ENCODE measurements at regions not wholly inside any gene's neighbourhood (a gene's known extent, or its start where the extent isn't known, plus 50 kb on each side); places are given as distances from the start of the nearest gene placed in this dataset.

- H3K4me1 ChIP-seq (replicated peaks in 1 of 4; ENCODE audit: control insufficient read depth in 3 of 4, insufficient read depth in 4 of 4, low read length in 3 of 4), result no peaks in the 10 kb centered on the region
- 77% methylated on average over 2 of the region's 2 CpGs; no CpG with 5 or more reads in 1 of the 2 experiments for WGBS, 2 experiments (ENCODE audit: extremely low coverage in 1 of 2, insufficient coverage in 1 of 2, insufficient read length in 1 of 2, insufficient replicate concordance in 2 of 2, low coverage in 1 of 2, low lambda C conversion rate in 2 of 2, missing lambda C conversion rate in 1 of 2)
- no peak overlapping the region for H2BK15ac ChIP-seq (ENCODE audit: low read length)
- no peaks in the 10 kb centered on the region for H3K27me3 ChIP-seq (replicated peaks in 1 of 4; ENCODE audit: control insufficient read depth in 3 of 4, extremely low read depth in 1 of 4, insufficient read depth in 3 of 4, low read length in 3 of 4)
- no peak overlapping the region for H2BK5ac ChIP-seq (ENCODE audit: low read depth, low read length)
- no peak overlapping the region for H2AK5ac ChIP-seq (ENCODE audit: low read depth, low read length)
- no peak for TF ChIP-seq RBBP5 (IDR thresholded peaks at IDR 0.05; ENCODE audit: borderline replicate concordance, low read depth, low read length)
- no peak for TF ChIP-seq SIRT6 (IDR thresholded peaks at IDR 0.05; ENCODE audit: low read length)
- no peak for TF ChIP-seq TCF12 (IDR thresholded peaks at IDR 0.05; ENCODE audit: low read depth, low read length)
- no peak for TF ChIP-seq HDAC6 (IDR thresholded peaks at IDR 0.05; ENCODE audit: low read depth, low read length)
- TF ChIP-seq NRF1 (IDR thresholded peaks at IDR 0.05; ENCODE audit: low read depth, low read length), result no peak
- no peak for TF ChIP-seq CHD1 (IDR thresholded peaks at IDR 0.05; ENCODE audit: low read depth, low read length)
- no peak for TF ChIP-seq KDM5A (IDR thresholded peaks at IDR 0.05; ENCODE audit: low read length)
- no peak for TF ChIP-seq ATF2 (IDR thresholded peaks at IDR 0.05; ENCODE audit: low read length)
- no peak for TF ChIP-seq SIN3A (conservative IDR thresholded peaks at IDR 0.05 in 1 of 2, IDR thresholded peaks at IDR 0.05 in 1 of 2; ENCODE audit: low read depth in 1 of 2, low read length in 2 of 2)
- no peak for TF ChIP-seq USF2 (IDR thresholded peaks at IDR 0.05; ENCODE audit: low read length)
- H3K79me2 ChIP-seq (ENCODE audit: control insufficient read depth in 1 of 2, insufficient read depth in 2 of 2, low read length in 2 of 2), result no peaks in the 10 kb centered on the region
- H4K20me1 ChIP-seq (replicated peaks in 1 of 2; ENCODE audit: control insufficient read depth in 1 of 2, insufficient read depth in 2 of 2, low read length in 2 of 2), result no peaks in the 10 kb centered on the region
- H4K8ac ChIP-seq (ENCODE audit: extremely low read depth, insufficient read depth, low read length), result no peak overlapping the region
- no peak overlapping the region for H3K9ac ChIP-seq (replicated peaks in 1 of 4; ENCODE audit: extremely low read depth in 1 of 4, low read depth in 3 of 4, low read length in 3 of 4)
- no peak overlapping the region for H4K5ac ChIP-seq (ENCODE audit: insufficient read length, low read depth, low read length)
- H3K14ac ChIP-seq (ENCODE audit: insufficient read length), result no peak overlapping the region
- no peak overlapping the region for H3K56ac ChIP-seq (replicated peaks; ENCODE audit: insufficient read length, low read depth, low read length)
- CTCF ChIA-PET (ENCODE audit: partially characterized antibody), result interaction anchor here (1.2 kb wide), 1 partner anchor 20 kb away, joined by 3 read pairs; no protein-coding TSS in a partner anchor
- no peaks in the 10 kb centered on the region for H3K9me3 ChIP-seq (ENCODE audit: insufficient read depth in 2 of 2, low read depth in 1 of 2, low read length in 1 of 2)
- no peak overlapping the region for H2BK12ac ChIP-seq (ENCODE audit: low read depth, low read length)
- H2AFZ ChIP-seq (ENCODE audit: low read length), result 0 out of 2 replicates have a peak overlapping the region, but pooled peaks have one; percentile 74
- H3K36me3 ChIP-seq (ENCODE audit: control insufficient read depth in 2 of 4, insufficient read depth in 4 of 4, low read length in 3 of 4), result no peaks in the 10 kb centered on the region
- no peak overlapping the region for H3K4me2 ChIP-seq (ENCODE audit: insufficient read depth in 1 of 2, low read depth in 2 of 2, low read length in 2 of 2)
- H3K27ac ChIP-seq (ENCODE audit: low read depth, low read length), result no peak overlapping the region
- no peak overlapping the region for H3K18ac ChIP-seq (ENCODE audit: extremely low read depth, low read length)
- H2BK20ac ChIP-seq (ENCODE audit: low read length), result no peak overlapping the region
- H3K23ac ChIP-seq (ENCODE audit: insufficient read length), result no peak overlapping the region
- no peaks in the 10 kb centered on the region for H3K23me2 ChIP-seq (ENCODE audit: low read depth, low read length)
- H4K91ac ChIP-seq (replicated peaks; ENCODE audit: insufficient read length, low read length), result no peak overlapping the region
- no peak for FAIRE-seq
- H3K4me3 ChIP-seq (ENCODE audit: extremely low read depth in 1 of 4, insufficient read depth in 2 of 4, low read depth in 3 of 4, low read length in 4 of 4), result no peak overlapping the region
- no peak for DNase-seq (ENCODE audit: low read depth in 1 of 2, low spot score in 2 of 2)
- POLR2A ChIA-PET (ENCODE audit: partially characterized antibody), result no interaction called here
- H3K4ac ChIP-seq (replicated peaks; ENCODE audit: insufficient read length, low read depth, low read length), result no peak overlapping the region
- H2BK120ac ChIP-seq (replicated peaks; ENCODE audit: low read depth, low read length), result no peak overlapping the region
- H3K79me1 ChIP-seq (ENCODE audit: low read depth, low read length), result no peaks in the 10 kb centered on the region
Measured at GRCh38 chr6:91600561-91600960, 1013.7 kb upstream of the MAP3K7 start.

Measured in H1 (cell line).